Thyroid gland (tissue), 4 donors: ENCODE measurements at regions not wholly inside any gene's neighbourhood (a gene's known extent, or its start where the extent isn't known, plus 50 kb on each side); places are given as distances from the start of the nearest gene placed in this dataset.

Source experiments
- CTCF ChIP-seq, 6 experiments: fragments of 200-600 bp in 3 of 6; fragments of 450-650 bp in 3 of 6; sonication (generic) in 3 of 6; IDR thresholded peaks; one replicate each; pipeline ENCODE4 v1.5.1; 2016 to 2019; ENCODE audit warnings: antibody characterized with exemption in 6 of 6, mild to moderate bottlenecking in 2 of 6, inconsistent platforms in 1 of 6, moderate library complexity in 1 of 6
- POLR2A ChIP-seq, 2 donors: fragments of 450-650 bp; IDR thresholded peaks; one replicate each; pipeline ENCODE4 v1.6.1; 2017; ENCODE audit warnings: antibody characterized with exemption in 2 of 2, mild to moderate bottlenecking in 2 of 2, moderate library complexity in 1 of 2

GRCh38 chr11:19428206-19429002, 187.7 kb upstream of the E2F8 start:
- TF ChIP-seq CTCF (IDR thresholded peaks at IDR 0.05) (peak in 1 of 6 experiments; percentile 16), POLR2A (IDR thresholded peaks at IDR 0.05) (no peak)
